Natural killer cell (primary cell): ENCODE measurements at regions not wholly inside any gene's neighbourhood (a gene's known extent, or its start where the extent isn't known, plus 50 kb on each side); places are given as distances from the start of the nearest gene placed in this dataset.

Experiments used
- ATAC-seq, 3 donors: fragments of 150-1000 bp in 2 of 3; fragments of 200-7000 bp in 1 of 3; cut with Tn5 transposase; 1 replicate in 1 of 3; 2 replicates in 2 of 3; pipeline ENCODE4 v1.10.0; 2021; ENCODE audit warnings: mild to moderate bottlenecking in 2 of 3, moderate library complexity in 2 of 3
- DNase-seq, 2 donors: peaks; one replicate each; pipeline versions ENCODE4 v3.0.0 to v3.0.0-alpha.2; 2013 to 2021; ENCODE audit warnings: mixed read lengths in 1 of 2
- H3K27ac ChIP-seq: one replicate; pipeline ENCODE4 v1.5.1; 2013; ENCODE audit warnings: mild to moderate bottlenecking, low read length
- H3K27me3 ChIP-seq: one replicate; pipeline ENCODE4 v1.6.1; 2013; ENCODE audit warnings: low read length; ENCODE audit not compliant: control insufficient read depth, insufficient read depth
- H3K36me3 ChIP-seq: one replicate; pipeline ENCODE4 v1.6.1; 2013; ENCODE audit warnings: low read length; ENCODE audit not compliant: control insufficient read depth, insufficient read depth
- H3K4me1 ChIP-seq: one replicate; pipeline ENCODE4 v1.6.1; 2013; ENCODE audit warnings: low read length; ENCODE audit not compliant: control insufficient read depth, insufficient read depth
- H3K4me3 ChIP-seq: one replicate; pipeline ENCODE4 v1.5.1; 2013; ENCODE audit warnings: low read length
- H3K9me3 ChIP-seq: one replicate; pipeline ENCODE4 v1.6.1; 2013; ENCODE audit warnings: low read length; ENCODE audit not compliant: control insufficient read depth, insufficient read depth
- H3K27ac Mint-ChIP-seq, 2 donors: one replicate each; pipeline ENCODE4 v1.8.0; 2022; ENCODE audit warnings: mild to moderate bottlenecking in 2 of 2, mixed read lengths in 2 of 2, moderate library complexity in 1 of 2
- H3K27me3 Mint-ChIP-seq, 2 donors: one replicate each; pipeline ENCODE4 v1.8.0; 2022; ENCODE audit warnings: low read depth in 2 of 2, mixed read lengths in 2 of 2
- H3K36me3 Mint-ChIP-seq: one replicate; pipeline ENCODE4 v1.8.0; 2022; ENCODE audit warnings: mixed read lengths
- H3K4me1 Mint-ChIP-seq, 2 donors: one replicate each; pipeline ENCODE4 v1.8.0; 2022; ENCODE audit warnings: mixed read lengths in 2 of 2
- H3K4me3 Mint-ChIP-seq: one replicate; pipeline ENCODE4 v1.8.0; 2022; ENCODE audit warnings: mild to moderate bottlenecking, moderate library complexity, mixed read lengths
- H3K9me3 Mint-ChIP-seq, 2 donors: one replicate each; pipeline ENCODE4 v1.8.0; 2022; ENCODE audit warnings: mixed read lengths in 2 of 2
- WGBS: methylation state at CpG from one replicate; pipeline ENCODE4 v1.1.7; 2013; ENCODE audit warnings: missing lambda C conversion rate; ENCODE audit not compliant: insufficient coverage; 5-methylcytosine and 5-hydroxymethylcytosine counted together
- intact Hi-C: fragments of 100-400 bp; cut with micrococcal nuclease; formaldehyde crosslinking; loops from one replicate; pipeline ENCODE4 v1.14.2; 2022
- TF ChIP-seq, protein P1 (sequence below): fragments of 200-600 bp; IDR thresholded peaks from one replicate; pipeline ENCODE4 v1.8.0; 2022; ENCODE audit warnings: antibody characterized with exemption

DNA sequence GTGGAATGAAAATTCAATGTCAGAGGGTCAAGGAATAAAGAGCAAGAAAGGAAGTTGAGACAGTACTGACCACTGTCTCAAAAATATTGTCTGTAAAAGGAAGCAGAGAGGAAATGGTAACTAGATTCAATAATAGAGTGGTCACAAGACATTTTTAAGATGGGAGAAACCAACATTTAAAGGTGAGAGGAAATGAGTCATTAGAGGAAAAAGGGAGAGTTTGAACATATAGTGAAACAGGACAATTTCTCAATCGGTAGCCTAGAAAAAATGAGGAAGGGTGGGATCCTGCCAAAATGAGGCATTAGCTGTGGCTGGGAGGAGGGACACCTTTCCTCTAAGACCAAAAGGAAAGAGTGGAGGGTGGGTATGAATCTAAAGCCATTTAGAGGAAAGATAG is 288.5 kb downstream of the SP3 start:
- no peak overlapping the region for H3K27ac Mint-ChIP-seq

DNA sequence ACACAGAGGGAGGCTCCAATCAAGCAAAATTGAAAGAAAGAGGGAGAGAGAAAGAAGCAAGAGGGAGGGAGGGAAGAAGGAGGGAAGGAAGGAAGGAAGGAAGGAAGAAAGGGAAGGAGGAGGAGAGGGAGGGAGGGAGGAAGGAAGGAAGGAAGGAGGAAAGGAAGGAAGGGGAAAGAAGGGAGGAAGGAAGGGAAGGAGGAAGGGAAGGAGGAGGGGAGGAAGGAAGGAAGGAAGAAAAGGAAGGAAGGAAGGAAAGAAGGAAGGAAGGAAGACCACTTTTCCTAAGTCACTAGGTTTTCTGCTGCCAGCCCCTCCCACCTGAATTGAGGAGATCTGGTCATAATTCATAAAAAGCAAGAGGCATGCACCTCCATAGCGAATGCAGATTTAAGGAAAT is 287.0 kb downstream of the SP3 start:
- Histone ChIP-seq H3K27me3 (peaks cover 2% of the 10 kb centered on the region), H3K9me3 (no peaks in the 10 kb centered on the region), H3K4me1 (no peaks in the 10 kb centered on the region), H3K27ac (no peak overlapping the region), H3K36me3 (no peaks in the 10 kb centered on the region), H3K4me3 (no peak overlapping the region)
- DNase-seq (no peak), ATAC-seq (no peak)
- TF ChIP-seq, protein P1, sequence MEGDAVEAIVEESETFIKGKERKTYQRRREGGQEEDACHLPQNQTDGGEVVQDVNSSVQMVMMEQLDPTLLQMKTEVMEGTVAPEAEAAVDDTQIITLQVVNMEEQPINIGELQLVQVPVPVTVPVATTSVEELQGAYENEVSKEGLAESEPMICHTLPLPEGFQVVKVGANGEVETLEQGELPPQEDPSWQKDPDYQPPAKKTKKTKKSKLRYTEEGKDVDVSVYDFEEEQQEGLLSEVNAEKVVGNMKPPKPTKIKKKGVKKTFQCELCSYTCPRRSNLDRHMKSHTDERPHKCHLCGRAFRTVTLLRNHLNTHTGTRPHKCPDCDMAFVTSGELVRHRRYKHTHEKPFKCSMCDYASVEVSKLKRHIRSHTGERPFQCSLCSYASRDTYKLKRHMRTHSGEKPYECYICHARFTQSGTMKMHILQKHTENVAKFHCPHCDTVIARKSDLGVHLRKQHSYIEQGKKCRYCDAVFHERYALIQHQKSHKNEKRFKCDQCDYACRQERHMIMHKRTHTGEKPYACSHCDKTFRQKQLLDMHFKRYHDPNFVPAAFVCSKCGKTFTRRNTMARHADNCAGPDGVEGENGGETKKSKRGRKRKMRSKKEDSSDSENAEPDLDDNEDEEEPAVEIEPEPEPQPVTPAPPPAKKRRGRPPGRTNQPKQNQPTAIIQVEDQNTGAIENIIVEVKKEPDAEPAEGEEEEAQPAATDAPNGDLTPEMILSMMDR, result no peak
- H3K36me3 Mint-ChIP-seq, result no peaks in the 10 kb centered on the region
- intact Hi-C loops, result no loop called here
- no peak overlapping the region for H3K27ac Mint-ChIP-seq
- peaks cover 14 to 32% of the 10 kb centered on the region in 2 donors for H3K27me3 Mint-ChIP-seq
- H3K4me1 Mint-ChIP-seq, result no peaks in the 10 kb centered on the region
- no peak overlapping the region for H3K4me3 Mint-ChIP-seq
- peaks cover 2 to 4% of the 10 kb centered on the region in 2 donors for H3K9me3 Mint-ChIP-seq
- 43% methylated on average over 1 of the region's 1 CpG for WGBS

More for the DNA sequence above, 288.5 kb downstream of the SP3 start:
- peaks cover 2 to 4% of the 10 kb centered on the region in 2 donors for H3K9me3 Mint-ChIP-seq
- H3K27ac ChIP-seq, result no peak overlapping the region
- H3K9me3 ChIP-seq, result no peaks in the 10 kb centered on the region
- intact Hi-C loops, result no loop called here
- H3K27me3 Mint-ChIP-seq, result peaks cover 14 to 32% of the 10 kb centered on the region in 2 donors
- no peak for ATAC-seq
- no peak for DNase-seq
- H3K4me1 ChIP-seq, result no peaks in the 10 kb centered on the region
- H3K36me3 Mint-ChIP-seq, result no peaks in the 10 kb centered on the region
- TF ChIP-seq, protein P1, result no peak
- peaks cover 2% of the 10 kb centered on the region for H3K27me3 ChIP-seq
- H3K4me1 Mint-ChIP-seq, result no peaks in the 10 kb centered on the region
- no peaks in the 10 kb centered on the region for H3K36me3 ChIP-seq
- no peak overlapping the region for H3K4me3 Mint-ChIP-seq
- 37% methylated on average over 1 of the region's 1 CpG for WGBS
- no peak overlapping the region for H3K4me3 ChIP-seq

DNA sequence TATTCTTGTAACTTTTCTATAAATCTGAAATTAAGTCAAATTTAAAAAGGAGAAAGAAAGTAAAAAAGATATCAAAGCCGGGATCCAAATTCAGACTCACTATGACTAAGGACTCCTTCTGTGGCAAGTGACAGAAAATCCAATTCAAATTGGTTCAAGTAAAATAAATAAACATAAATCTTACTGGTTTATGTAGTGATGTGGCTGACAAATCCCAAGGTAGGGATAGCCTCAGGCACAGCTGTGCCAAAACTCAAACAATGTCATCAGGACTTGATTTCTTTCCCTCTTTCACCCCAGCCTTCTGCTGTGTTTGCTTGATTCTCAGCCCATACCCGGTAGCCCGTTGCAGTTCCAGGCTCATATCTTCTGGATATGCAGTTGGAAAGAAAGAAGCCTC is 284.6 kb downstream of the SP3 start:
- H3K27me3 Mint-ChIP-seq, result peaks cover 9 to 44% of the 10 kb centered on the region in 2 donors
- Histone ChIP-seq H3K9me3 (no peaks in the 10 kb centered on the region), H3K27me3 (peaks cover 2% of the 10 kb centered on the region), H3K36me3 (no peaks in the 10 kb centered on the region), H3K4me1 (no peaks in the 10 kb centered on the region), H3K4me3 (no peak overlapping the region), H3K27ac (no peak overlapping the region)
- DNase-seq, result no peak
- TF ChIP-seq, protein P1, result no peak
- no peak for ATAC-seq
- 92% methylated on average over 2 of the region's 3 CpGs for WGBS
- no peaks in the 10 kb centered on the region for H3K4me1 Mint-ChIP-seq
- no peaks in the 10 kb centered on the region for H3K36me3 Mint-ChIP-seq
- intact Hi-C loops, result no loop called here
- no peak overlapping the region for H3K4me3 Mint-ChIP-seq
- peaks cover 2 to 4% of the 10 kb centered on the region in 2 donors for H3K9me3 Mint-ChIP-seq
- no peak overlapping the region for H3K27ac Mint-ChIP-seq

DNA sequence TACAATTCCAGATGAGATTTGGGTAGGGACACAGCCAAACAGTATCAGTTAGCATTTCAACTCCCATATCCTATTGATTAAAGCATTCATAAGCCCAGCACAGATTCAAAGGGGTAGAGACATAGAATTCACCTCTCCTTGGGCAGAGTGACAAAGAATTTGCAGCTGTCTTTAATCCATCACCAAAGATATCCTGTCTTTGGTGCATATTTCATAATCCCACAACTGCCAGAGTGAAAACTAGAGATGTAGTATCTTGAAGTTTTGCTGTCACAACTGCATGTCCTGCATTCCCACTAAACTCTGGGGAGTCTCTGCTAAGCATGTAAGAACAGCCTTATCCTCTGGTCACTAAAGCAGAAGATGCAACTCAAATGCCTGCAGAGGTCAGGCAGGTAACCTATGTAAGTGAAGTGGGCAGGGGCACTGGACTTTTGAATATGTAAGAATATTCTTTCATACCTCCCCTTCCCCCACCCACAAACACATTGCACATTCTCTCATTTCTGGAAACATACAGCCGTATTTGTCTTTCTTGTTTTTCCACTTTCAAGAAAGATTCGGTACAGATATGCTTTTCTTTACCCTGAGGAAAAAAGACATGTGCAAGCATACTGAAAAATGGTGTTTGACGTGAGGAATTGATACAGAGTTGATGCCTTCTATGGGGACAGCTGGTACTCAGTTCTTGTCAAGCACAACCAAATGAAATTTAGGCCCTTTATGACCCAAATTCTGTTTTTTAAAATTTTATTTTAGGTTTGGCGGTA is 283.1 kb downstream of the SP3 start:
- Mint-ChIP-seq H3K27me3 (peaks cover 2 to 29% of the 10 kb centered on the region in 2 donors), H3K27ac (no peak overlapping the region), H3K9me3 (peaks cover 0 to 2% of the 10 kb centered on the region in 2 donors), H3K36me3 (no peaks in the 10 kb centered on the region), H3K4me3 (no peak overlapping the region), H3K4me1 (no peaks in the 10 kb centered on the region)
- 80% methylated on average over 3 of the region's 4 CpGs for WGBS
- Histone ChIP-seq H3K4me1 (no peaks in the 10 kb centered on the region), H3K27ac (no peak overlapping the region), H3K36me3 (no peaks in the 10 kb centered on the region), H3K27me3 (peaks cover 2% of the 10 kb centered on the region), H3K9me3 (no peaks in the 10 kb centered on the region), H3K4me3 (no peak overlapping the region)
- TF ChIP-seq, protein P1, result no peak
- DNase-seq (no peak), ATAC-seq (no peak)
- intact Hi-C loops, result no loop called here
